Activated T-cell treated with anti-CD3 and anti-CD28 coated beads, Interleukin-2, amount 50 U/mL, for 72 hours (primary cell): ENCODE measurements at regions not wholly inside any gene's neighbourhood (a gene's known extent, or its start where the extent isn't known, plus 50 kb on each side); places are given as distances from the start of the nearest gene placed in this dataset.
"Not testable (repeated sequence)": the region's sequence is repeated elsewhere in the genome, so short reads cannot be mapped to it uniquely, and the experiment has no call there.

Experiments
- ATAC-seq, 2 donors: fragments of 150-1000 bp; cut with Tn5 transposase; replicated peaks in 1 of 2; 2 replicates each; pipeline ENCODE4 v1.10.0; 2021; ENCODE audit warnings: moderate library complexity in 2 of 2, mild to moderate bottlenecking in 1 of 2
- DNase-seq, 2 donors: peaks; one replicate each; pipeline ENCODE4 v3.0.0; 2021 to 2022; ENCODE audit warnings: mixed read lengths in 1 of 2
- H3K27ac Mint-ChIP-seq: one replicate; pipeline ENCODE4 v1.8.0; 2022; ENCODE audit warnings: mild to moderate bottlenecking, moderate library complexity, mixed read lengths
- H3K27me3 Mint-ChIP-seq: one replicate; pipeline ENCODE4 v1.8.0; 2022; ENCODE audit warnings: low read depth, mixed read lengths
- H3K36me3 Mint-ChIP-seq, 2 donors: one replicate each; pipeline ENCODE4 v1.8.0; 2022; ENCODE audit warnings: mixed read lengths in 2 of 2, mild to moderate bottlenecking in 1 of 2; ENCODE audit not compliant: insufficient read depth in 2 of 2
- H3K4me1 Mint-ChIP-seq: one replicate; pipeline ENCODE4 v1.8.0; 2022; ENCODE audit warnings: low read depth, mixed read lengths
- H3K4me3 Mint-ChIP-seq, 2 donors: one replicate each; pipeline ENCODE4 v1.8.0; 2022; ENCODE audit warnings: mild to moderate bottlenecking in 2 of 2, mixed read lengths in 2 of 2, moderate library complexity in 2 of 2
- H3K9me3 Mint-ChIP-seq, 2 donors: one replicate each; pipeline ENCODE4 v1.8.0; 2022; ENCODE audit warnings: mixed read lengths in 2 of 2

DNA sequence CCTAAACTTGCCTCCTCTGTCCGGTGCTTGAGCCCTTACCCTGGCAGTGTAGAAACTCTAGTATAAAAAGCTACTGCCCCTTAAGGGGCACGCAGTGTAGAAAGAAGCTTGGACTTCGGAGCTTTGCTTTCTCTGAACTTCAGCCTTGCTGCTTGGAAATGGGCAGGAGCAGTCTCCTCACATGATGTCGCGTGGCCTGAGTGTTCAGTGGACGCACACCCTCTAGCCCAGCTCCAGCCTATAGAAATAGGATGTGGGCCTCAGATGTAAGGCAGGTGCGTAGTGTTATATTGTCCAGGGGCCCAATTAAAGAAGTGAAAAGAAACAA is 98.2 kb upstream of the PCBD1 start:
- H3K36me3 Mint-ChIP-seq, result no peaks in the 10 kb centered on the region
- no peak overlapping the region for H3K4me3 Mint-ChIP-seq
- H3K27ac Mint-ChIP-seq, result no peak overlapping the region
- peaks cover 12% of the 10 kb centered on the region for H3K4me1 Mint-ChIP-seq
- no peaks in the 10 kb centered on the region for H3K9me3 Mint-ChIP-seq
- no peaks in the 10 kb centered on the region for H3K27me3 Mint-ChIP-seq
- ATAC-seq (no peak), DNase-seq (no peak)

DNA sequence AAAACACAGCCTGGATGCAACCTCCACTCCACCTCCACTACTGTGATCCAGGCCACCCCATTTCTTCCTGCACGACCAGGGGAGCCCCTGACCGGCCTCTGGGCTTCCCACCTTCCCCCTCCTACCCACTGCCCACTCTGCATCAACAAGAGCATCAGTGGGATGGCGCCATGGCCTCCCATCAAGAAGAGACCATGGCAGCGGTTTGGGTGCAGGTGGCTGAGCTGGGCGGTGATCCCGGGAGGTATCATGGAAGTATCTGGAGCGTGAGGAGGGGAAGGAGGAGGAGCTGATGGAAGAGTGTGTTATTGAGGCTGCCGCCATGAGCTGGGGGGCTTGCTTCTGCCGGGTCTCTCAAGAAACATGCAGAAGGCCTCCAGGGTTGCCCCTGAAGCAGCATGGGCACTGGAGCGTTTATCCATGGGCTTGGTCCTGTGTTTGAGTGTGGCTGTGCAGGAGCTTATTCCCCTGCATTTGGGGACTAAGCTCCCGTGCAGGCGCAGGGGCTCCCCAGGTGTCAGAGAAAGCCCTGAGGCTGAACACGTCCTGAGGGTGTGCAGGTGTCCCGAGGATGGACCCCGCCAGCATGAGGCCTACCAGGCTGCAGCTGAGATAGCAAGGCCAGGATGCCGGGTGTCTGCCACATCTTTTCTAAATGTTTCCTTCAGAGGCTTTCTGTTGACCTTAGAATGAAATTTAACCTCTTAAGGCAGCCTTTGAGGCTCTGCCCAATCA is 99.2 kb upstream of the PCBD1 start:
- DNase-seq (no peak), ATAC-seq (no peak)
- Mint-ChIP-seq H3K9me3 (no peaks in the 10 kb centered on the region), H3K4me3 (no peak overlapping the region), H3K27ac (no peak overlapping the region), H3K27me3 (no peaks in the 10 kb centered on the region), H3K4me1 (peaks cover 5% of the 10 kb centered on the region), H3K36me3 (no peaks in the 10 kb centered on the region)

DNA sequence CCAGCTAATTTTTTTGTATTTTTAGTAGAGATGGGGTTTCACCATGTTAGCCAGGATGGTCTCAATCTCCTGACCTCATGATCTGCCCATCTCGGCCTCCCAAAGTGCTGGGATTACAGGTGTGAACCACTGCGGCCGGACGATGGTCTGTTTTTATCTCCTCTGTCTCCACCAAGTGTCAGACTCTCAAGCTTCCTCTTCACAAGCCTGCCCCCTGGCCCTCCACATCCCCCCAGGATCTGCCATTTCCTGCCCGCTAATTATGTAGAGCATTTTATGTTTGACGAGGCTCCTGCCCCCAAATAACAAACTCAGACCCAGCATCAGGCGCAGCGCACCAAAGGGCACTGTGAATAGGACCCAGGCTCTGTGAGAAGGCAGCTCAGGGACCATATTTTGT is 101.8 kb upstream of the PCBD1 start:
- H3K4me1 Mint-ChIP-seq, H3K9me3 Mint-ChIP-seq, H3K27me3 Mint-ChIP-seq, H3K36me3 Mint-ChIP-seq, DNase-seq, H3K27ac Mint-ChIP-seq, ATAC-seq, H3K4me3 Mint-ChIP-seq: not testable (repeated sequence)

DNA sequence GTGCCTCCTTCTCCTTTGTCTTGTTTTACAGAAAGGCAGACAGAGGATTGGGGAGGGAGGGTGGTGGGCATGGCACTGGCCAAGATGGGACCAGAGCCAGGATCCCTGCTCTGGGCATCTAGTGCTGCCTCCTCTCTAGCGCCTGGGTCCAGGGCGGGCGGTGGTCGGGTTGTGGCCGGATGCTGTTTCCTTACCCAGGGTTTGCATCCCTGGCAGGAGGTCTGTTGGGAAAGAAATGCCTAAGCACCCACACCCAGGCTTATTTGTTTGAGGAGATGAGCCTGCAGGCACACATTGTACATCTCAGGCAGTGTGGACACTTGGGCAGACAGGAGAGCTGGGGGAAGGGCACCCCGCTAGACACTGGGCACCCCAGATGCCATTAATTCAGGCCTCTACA is 102.3 kb upstream of the PCBD1 start:
- ATAC-seq, result no peak
- Mint-ChIP-seq H3K4me1 (no peaks in the 10 kb centered on the region), H3K36me3 (no peaks in the 10 kb centered on the region)

DNA sequence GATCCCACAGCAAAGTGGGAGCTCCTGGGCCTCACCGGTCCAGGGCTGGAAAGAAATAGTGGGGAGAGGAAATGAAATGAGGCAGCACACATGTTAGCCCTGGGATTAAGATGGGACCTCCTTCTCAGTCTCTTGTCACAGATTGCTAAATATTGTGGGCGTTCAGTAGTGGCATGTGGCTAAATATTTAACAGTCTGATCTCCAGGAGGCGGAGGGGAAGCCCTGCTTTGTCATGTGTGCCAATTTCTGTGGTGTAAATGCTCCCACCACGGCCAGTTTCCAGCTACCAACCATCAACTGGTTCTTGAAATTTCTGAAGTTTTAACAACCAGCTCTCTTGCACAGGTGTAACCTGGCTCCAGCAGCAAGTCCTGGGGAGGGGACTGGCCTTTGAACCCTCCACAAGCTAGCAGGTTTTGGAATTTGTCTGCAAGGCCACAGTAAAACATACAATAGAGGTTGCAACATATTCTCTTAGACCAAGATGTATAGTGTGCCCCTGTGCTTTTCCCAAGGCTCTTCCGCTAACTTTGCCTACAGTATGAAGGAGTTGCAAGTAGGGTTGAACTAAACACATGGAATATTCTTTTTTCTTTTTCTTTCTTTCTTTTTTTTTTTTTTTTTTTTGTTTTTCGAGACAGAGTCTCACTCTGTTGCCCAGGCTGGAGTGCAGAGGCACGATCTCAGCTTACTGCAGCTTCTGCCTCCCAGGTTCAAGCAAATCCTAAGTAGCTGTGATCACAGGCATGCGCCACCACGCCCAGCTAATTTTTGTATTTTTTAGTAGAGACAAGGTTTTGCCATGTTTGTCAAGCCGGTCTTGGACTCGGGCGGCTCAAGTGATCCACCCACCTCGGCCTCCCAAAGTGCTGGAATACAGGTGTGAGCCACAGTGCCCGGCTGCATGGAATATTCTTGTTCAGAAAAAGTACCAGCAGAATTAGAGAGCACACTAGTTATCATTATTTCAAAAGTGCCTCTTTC is 103.1 kb upstream of the PCBD1 start:
- H3K27ac Mint-ChIP-seq, result no peak overlapping the region
- peaks cover 12% of the 10 kb centered on the region for H3K27me3 Mint-ChIP-seq
- H3K36me3 Mint-ChIP-seq, result no peaks in the 10 kb centered on the region
- no peaks in the 10 kb centered on the region for H3K4me1 Mint-ChIP-seq
- ATAC-seq (no peak), DNase-seq (no peak)
- H3K4me3 Mint-ChIP-seq, result no peak overlapping the region
- H3K9me3 Mint-ChIP-seq, result no peaks in the 10 kb centered on the region

More for the DNA sequence above, 102.3 kb upstream of the PCBD1 start:
- no peaks in the 10 kb centered on the region for H3K9me3 Mint-ChIP-seq
- no peak for DNase-seq
- H3K4me3 Mint-ChIP-seq, result no peak overlapping the region
- H3K27ac Mint-ChIP-seq, result no peak overlapping the region
- peaks cover 4% of the 10 kb centered on the region for H3K27me3 Mint-ChIP-seq

DNA sequence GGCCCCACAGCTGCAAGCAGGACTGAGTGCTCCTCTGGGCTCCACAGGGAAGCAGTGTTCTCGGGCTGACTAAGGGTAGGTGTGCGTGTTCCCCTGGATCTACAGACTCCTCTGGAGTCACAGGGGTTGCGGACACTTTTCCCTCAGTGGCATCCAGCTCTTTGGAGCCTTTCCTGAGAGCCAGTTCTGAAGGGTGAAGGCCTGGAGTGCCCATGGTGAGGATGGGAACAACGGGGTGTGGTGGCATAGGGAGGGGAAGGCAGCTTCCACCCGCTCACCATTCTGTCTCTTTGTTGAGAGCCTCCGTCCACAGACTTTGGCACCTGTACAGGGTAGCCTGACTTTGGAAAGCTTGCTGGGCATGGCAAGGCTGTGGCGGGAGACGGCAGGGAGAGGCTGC is 104.1 kb upstream of the PCBD1 start:
- Mint-ChIP-seq H3K27ac (no peak overlapping the region), H3K27me3 (peaks cover 12% of the 10 kb centered on the region), H3K9me3 (no peaks in the 10 kb centered on the region), H3K36me3 (no peaks in the 10 kb centered on the region), H3K4me1 (no peaks in the 10 kb centered on the region), H3K4me3 (no peak overlapping the region)
- DNase-seq, result no peak
- ATAC-seq, result no peak

DNA sequence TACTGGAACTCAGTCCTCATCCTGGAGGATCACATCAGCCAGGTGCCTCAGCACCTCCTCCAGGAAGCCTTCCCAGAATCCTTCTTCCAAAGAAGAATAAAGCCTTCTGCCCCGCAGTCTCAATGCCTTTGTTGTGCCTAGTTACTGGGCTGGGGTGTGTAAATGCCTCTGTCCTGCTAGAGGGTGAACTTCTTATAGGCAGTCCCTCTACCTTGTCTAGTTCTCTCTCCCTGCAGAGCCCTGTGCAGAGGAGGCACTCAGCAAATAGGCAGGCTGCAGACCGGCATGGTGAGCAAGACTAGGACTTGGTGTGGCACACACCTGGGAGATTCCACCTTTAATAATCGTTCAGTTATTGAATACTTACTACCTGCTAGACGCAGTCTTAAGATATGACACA is 104.7 kb upstream of the PCBD1 start:
- no peak for ATAC-seq
- H3K27ac Mint-ChIP-seq, result no peak overlapping the region

DNA sequence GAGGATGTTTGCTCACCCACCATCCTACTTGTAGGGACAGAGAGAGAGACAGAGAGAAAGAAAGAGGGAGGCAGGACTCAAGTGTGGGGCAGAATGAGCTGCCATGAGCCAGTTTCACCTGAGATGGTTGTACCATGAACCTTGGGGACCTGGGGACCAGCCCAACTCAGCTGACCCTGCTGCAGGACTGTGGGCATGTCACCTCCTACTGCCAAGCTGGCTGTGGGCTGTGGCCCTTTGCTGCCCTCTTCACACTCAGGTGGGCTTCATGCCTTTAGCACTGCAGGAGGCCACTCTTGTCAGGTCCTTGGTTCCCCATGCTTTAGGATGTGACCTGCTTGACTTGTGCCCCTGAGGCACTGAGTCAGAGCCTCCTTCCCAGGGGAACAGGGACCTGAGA is 108.2 kb upstream of the PCBD1 start:
- Mint-ChIP-seq H3K27ac (no peak overlapping the region), H3K36me3 (no peaks in the 10 kb centered on the region), H3K4me3 (no peak overlapping the region), H3K27me3 (peaks cover 12% of the 10 kb centered on the region), H3K9me3 (peaks cover 5% of the 10 kb centered on the region in 2 donors), H3K4me1 (no peaks in the 10 kb centered on the region)
- DNase-seq, result no peak
- no peak for ATAC-seq

More for the DNA sequence above, 104.7 kb upstream of the PCBD1 start:
- DNase-seq, result no peak
- Mint-ChIP-seq H3K27me3 (peaks cover 12% of the 10 kb centered on the region), H3K4me1 (no peaks in the 10 kb centered on the region), H3K36me3 (no peaks in the 10 kb centered on the region), H3K9me3 (no peaks in the 10 kb centered on the region), H3K4me3 (no peak overlapping the region)

DNA sequence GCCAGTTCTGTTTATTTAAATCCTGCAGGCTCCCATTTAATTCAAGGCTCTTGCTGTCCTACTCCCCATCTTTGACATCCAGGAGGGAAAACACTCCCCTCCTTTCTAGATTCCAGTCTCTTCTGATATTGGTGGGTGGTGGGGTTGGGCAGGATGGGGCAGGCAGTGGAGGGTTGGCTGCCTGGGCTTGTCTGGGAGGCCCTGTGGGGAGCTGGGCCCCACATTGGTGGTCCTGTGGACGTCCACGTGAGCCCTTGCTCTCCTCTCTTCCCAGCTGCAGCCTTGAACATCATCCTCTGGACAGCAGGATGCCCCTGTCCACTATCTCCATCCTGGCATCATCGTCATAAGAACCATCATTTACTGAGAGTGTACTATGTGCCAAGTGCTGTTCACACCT is 108.9 kb upstream of the PCBD1 start:
- Mint-ChIP-seq H3K36me3 (no peaks in the 10 kb centered on the region), H3K27ac (no peak overlapping the region), H3K4me1 (no peaks in the 10 kb centered on the region), H3K9me3 (peaks cover 5% of the 10 kb centered on the region in 2 donors), H3K27me3 (peaks cover 12% of the 10 kb centered on the region), H3K4me3 (no peak overlapping the region)
- ATAC-seq (no peak), DNase-seq (no peak)

DNA sequence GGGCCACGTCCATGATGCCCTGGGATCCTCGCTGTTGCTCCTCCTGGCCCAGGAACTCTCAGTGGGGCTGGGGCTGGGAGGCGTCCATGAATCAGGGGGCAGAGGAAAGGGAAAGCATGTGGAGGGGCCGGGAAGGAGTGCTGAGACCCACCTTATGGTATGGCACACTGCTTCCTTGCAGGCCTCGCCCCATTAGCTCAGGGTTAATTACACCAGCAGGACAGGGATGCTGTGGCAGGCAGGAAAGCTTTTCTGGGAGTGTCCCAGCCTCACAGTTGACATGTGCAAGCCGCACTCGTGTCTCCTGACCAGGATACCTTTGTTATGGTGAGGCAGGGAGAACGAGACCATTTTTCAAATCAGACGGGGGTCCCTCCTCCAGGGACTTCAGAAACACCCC is 109.7 kb upstream of the PCBD1 start:
- Mint-ChIP-seq H3K4me1 (no peaks in the 10 kb centered on the region), H3K9me3 (peaks cover 5% of the 10 kb centered on the region in 2 donors), H3K36me3 (no peaks in the 10 kb centered on the region), H3K27ac (no peak overlapping the region), H3K27me3 (peaks cover 12% of the 10 kb centered on the region), H3K4me3 (no peak overlapping the region)
- no peak for ATAC-seq
- DNase-seq, result no peak

DNA sequence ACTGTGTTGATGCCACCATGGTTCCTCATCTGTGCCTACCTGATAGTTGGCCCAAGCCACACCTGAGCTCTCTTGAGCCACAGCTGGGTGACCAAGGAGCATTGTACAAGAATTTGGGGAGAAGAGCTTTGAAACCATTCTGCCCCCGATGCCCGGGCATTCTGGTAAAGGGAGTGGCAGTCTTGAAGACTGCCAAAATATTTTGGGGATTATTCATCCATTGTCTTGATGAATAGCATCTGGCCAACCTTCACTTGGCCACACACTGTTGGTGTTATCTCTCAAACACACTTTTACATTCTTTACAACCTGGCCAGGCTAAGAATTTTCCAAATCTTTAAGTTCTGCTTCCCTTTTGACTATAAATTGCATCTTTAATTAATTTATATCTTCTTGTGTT is 113.1 kb upstream of the PCBD1 start:
- no peaks in the 10 kb centered on the region for H3K27me3 Mint-ChIP-seq

DNA sequence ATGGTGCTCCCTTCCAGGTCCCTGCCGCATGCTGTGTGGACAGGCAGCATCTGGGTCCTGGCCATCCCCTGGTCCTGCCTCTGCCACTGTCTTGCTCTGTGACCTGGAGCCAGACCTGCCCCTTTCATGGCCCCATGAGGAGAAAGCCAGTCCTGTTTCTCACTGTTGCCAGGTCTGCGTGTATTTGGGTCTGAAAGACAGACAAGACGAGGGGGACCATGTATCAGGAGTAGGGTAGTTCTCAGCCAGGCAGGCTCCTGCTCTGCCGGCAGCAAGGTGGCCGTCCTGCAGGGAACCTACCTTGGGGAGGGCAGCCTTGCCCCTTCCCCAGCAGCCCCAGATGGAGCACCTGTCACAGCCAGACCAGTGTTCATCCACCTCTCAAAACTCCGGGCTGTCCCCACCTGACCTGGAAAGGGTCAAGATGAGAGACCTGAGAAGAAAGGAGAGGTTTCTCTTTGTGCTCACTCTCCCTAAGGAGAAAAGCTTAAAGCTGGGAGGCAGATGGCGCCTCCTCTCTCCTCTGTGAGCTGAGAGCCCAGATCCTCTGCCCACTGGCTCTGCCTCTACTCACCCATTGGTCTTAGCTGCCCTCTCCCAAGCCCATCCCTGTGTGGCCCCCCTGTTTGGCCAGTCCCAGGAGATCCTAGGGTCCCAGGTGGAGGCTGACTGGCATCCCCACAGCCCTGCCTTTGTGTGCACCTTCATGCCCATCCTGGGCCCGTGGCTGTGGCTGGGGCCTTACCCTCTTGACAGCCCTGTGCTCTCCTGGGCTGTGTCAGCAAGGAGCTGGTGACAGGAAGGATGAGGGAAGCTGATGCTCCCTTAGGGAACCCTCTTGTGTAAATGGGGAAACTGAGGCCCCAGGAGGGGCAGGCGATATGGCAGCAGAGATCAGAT is 116.1 kb upstream of the PCBD1 start:
- Mint-ChIP-seq H3K27ac (no peak overlapping the region), H3K36me3 (no peaks in the 10 kb centered on the region), H3K4me1 (no peaks in the 10 kb centered on the region), H3K4me3 (no peak overlapping the region), H3K9me3 (peaks cover 3% of the 10 kb centered on the region in 2 donors), H3K27me3 (no peaks in the 10 kb centered on the region)
- DNase-seq (no peak), ATAC-seq (no peak)

More for the DNA sequence above, 113.1 kb upstream of the PCBD1 start:
- Mint-ChIP-seq H3K36me3 (no peaks in the 10 kb centered on the region), H3K27ac (no peak overlapping the region), H3K4me3 (no peak overlapping the region), H3K4me1 (no peaks in the 10 kb centered on the region), H3K9me3 (peaks cover 5% of the 10 kb centered on the region in 2 donors)
- DNase-seq, result no peak
- no peak for ATAC-seq
